MV-4-11 (cell line): ENCODE measurements at regions not wholly inside any gene's neighbourhood (a gene's known extent, or its start where the extent isn't known, plus 50 kb on each side); places are given as distances from the start of the nearest gene placed in this dataset.
"Not testable (repeated sequence)": the region's sequence is repeated elsewhere in the genome, so short reads cannot be mapped to it uniquely, and the experiment has no call there.

Source experiments
- DNase-seq: peaks from one replicate; lab custom pipeline; 2025; lab: John Stamatoyannopoulos, UW

DNA sequence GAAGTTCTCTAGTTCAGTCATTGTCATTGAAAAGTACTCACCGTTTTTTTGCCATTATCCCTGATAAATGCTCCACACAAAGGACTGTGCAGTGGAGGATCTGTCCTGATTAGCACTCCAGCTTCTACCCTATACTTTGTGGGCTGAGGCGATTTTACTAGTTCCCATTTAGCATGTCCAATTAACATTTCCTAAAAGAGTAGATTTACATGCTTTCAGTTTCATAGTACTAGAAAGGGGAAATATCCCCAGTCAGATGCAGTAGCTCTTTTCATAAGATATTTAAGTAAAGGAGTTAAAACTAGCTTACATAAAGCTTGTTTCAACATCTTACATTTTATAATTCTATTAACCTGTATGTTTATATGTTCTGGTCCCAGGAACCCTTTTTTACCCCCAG, 144.9 kb upstream of the APOOL start:
- DNase-seq, result peak; percentile 55

- no peak for DNase-seq
Observed at GRCh38 chrX:84865113-84865512, 138.6 kb upstream of the APOOL start.

DNA sequence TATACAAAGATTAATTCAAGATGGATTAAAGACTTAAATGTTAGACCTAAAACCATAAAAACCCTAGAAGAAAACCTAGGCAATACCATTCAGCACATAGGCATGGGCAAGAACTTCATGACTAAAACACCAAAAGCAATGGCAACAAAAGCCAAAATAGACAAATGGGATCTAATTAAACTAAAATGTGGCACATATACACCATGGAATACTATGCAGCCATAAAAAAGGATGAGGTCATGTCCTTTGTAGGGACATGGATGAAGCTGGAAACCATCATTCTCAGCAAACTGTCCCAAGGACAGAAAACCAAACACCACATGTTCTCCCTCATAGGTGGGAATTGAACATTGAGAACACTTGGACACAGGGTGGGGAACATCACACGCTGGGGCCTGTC, 133.4 kb upstream of the APOOL start:
- not testable (repeated sequence) for DNase-seq

DNA sequence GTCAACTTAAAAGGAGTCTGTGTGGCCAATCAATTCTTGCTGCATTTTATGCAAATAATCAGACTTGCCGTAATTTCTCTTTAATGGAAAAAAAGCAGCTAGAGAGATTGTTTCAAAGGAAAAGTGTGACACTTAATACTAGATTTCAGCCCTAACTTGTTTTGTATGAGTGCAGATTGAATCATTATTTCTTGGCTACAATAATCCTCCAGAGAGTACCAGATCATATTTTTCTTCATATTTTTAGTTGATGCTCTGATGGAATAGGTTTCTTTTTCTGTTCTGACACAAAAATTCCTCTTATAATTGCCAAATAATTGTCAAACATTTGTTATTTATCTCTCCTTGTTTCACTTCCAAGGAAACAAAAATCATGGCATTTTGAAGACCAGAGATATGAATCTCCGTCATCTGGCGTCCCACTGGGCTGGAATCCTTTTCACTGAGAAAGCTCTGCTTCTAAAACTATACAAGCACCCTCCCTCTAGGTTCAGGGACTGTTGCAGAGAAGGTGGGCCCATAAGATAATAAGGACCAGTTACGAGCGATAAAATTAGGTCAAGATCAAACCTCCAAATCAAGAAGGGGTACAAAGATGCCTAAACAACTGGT, 131.4 kb upstream of the APOOL start:
- DNase-seq, result not testable (repeated sequence)

- DNase-seq, result peak; percentile 32
Observed at GRCh38 chrX:84873176-84873575, 130.5 kb upstream of the APOOL start.

- no peak for DNase-seq
Observed at GRCh38 chrX:84876876-84877275, 126.8 kb upstream of the APOOL start.

GRCh38 chrX:84893897-84894296, 109.8 kb upstream of the APOOL start:
- DNase-seq, result no peak

- DNase-seq, result no peak
Observed at GRCh38 chrX:84907324-84907968, 96.2 kb upstream of the APOOL start.

- no peak for DNase-seq
Observed at GRCh38 chrX:84909151-84909550, 94.5 kb upstream of the APOOL start.

DNA sequence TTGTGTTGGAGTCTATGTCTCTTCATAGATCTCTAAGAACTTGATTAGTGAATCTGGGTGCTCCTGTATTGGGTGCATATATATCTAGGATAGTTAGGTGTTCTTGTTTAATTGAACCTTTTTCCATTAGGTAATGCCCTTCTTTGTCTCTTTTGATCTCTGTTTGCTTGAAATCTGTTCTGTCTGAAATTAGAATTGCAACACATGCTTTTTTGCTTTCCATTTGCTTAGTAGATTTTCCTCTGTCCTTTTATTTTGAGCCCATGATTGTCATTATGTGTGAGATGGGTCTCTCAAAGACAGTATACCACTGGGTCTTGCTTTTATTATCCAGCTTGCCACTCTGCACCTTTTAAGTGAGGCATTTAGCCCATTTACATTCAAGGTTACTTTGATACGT, 79.1 kb upstream of the APOOL start:
- no peak for DNase-seq

DNA sequence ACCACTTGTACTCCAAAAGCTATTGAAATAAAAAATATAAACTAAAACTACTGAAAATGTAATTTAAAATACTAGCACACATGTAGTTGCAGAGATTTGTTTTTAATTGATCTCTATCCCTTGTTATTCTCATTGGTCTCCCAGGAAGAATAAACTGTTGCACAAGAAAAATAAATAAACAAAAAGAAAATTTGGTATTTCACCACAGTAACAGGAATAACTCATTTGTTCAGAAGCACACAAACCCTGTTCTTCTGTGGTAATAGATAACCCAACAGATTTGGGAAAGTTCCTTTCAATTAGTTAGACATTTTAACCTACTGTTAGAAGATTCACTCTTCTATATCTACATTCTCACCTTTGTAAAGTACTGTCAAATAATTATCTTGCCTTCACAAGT, 70.9 kb upstream of the APOOL start:
- DNase-seq, result no peak

GRCh38 chrX:84933956-84934556, 69.6 kb upstream of the APOOL start:
- no peak for DNase-seq
